ENCODE measurements at regions not wholly inside any gene's neighbourhood (a gene's known extent, or its start where the extent isn't known, plus 50 kb on each side); places are given as distances from the start of the nearest gene placed in this dataset.

- Histone ChIP-seq H3K18ac (ENCODE audit: low read length) (no peak overlapping the region), H3K4me3 (ENCODE audit: low read length in 2 of 2) (no peak overlapping the region), H2BK5ac (ENCODE audit: low read length) (no peak overlapping the region), H2AFZ (ENCODE audit: low read length) (no peak overlapping the region), H2BK120ac (ENCODE audit: low read depth, low read length) (no peak overlapping the region), H3K9ac (ENCODE audit: low read depth, low read length, poor library complexity) (no peak overlapping the region), H3K4me2 (ENCODE audit: insufficient read depth, low read length, poor library complexity, severe bottlenecking) (no peak overlapping the region), H3K14ac (ENCODE audit: low read length) (no peak overlapping the region), H2BK12ac (ENCODE audit: low read length) (no peak overlapping the region), H3K79me1 (ENCODE audit: low read depth, low read length) (no peaks in the 10 kb centered on the region), H3K4ac (ENCODE audit: low read length) (no peak overlapping the region), H3K9me3 (replicated peaks in 1 of 2; ENCODE audit: control insufficient read depth in 2 of 2, insufficient read depth in 1 of 2, low read depth in 1 of 2, low read length in 2 of 2) (no peaks in the 10 kb centered on the region), H4K91ac (ENCODE audit: low read depth, low read length, poor library complexity) (no peak overlapping the region), H2AK5ac (ENCODE audit: low read depth, low read length) (no peak overlapping the region), H3K23ac (ENCODE audit: low read depth, low read length, poor library complexity) (no peak overlapping the region), H3K4me1 (ENCODE audit: control insufficient read depth in 2 of 2, insufficient read depth in 1 of 2, low read depth in 1 of 2, low read length in 2 of 2) (peaks cover 0 to 2% of the 10 kb centered on the region in 2 donors), H4K8ac (ENCODE audit: low read depth, low read length) (no peak overlapping the region), H3K36me3 (replicated peaks in 1 of 2; ENCODE audit: control insufficient read depth in 2 of 2, insufficient read depth in 2 of 2, low read length in 2 of 2) (no peaks in the 10 kb centered on the region), H2BK15ac (ENCODE audit: low read length) (no peak overlapping the region), H3K27me3 (ENCODE audit: control insufficient read depth in 3 of 3, insufficient read depth in 3 of 3, low read depth in 1 of 3, low read length in 3 of 3) (no peaks in the 10 kb centered on the region), H3K27ac (replicated peaks; ENCODE audit: low read length) (no peak overlapping the region)
- DNase-seq (ENCODE audit: low spot score): no peak
- no CpG with 5 or more reads among the region's 1 CpG for WGBS, 2 donors (ENCODE audit: extremely low coverage in 2 of 2, insufficient read length in 2 of 2, insufficient replicate concordance in 1 of 2)
Measured at GRCh38 chr9:103942651-103943050, 151.5 kb upstream of the SMC2 start.

GRCh38 chr9:103949096-103949495, 145.0 kb upstream of the SMC2 start:
- Histone ChIP-seq H3K4me2 (ENCODE audit: insufficient read depth, low read length, poor library complexity, severe bottlenecking) (no peak overlapping the region), H2BK12ac (ENCODE audit: low read length) (no peak overlapping the region), H3K9ac (ENCODE audit: low read depth, low read length, poor library complexity) (no peak overlapping the region), H3K9me3 (replicated peaks in 1 of 2; ENCODE audit: control insufficient read depth in 2 of 2, insufficient read depth in 1 of 2, low read depth in 1 of 2, low read length in 2 of 2) (no peaks in the 10 kb centered on the region), H2AFZ (ENCODE audit: low read length) (no peak overlapping the region), H3K79me1 (ENCODE audit: low read depth, low read length) (no peaks in the 10 kb centered on the region), H2BK120ac (ENCODE audit: low read depth, low read length) (no peak overlapping the region), H3K27ac (replicated peaks; ENCODE audit: low read length) (no peak overlapping the region), H3K4me1 (ENCODE audit: control insufficient read depth in 2 of 2, insufficient read depth in 1 of 2, low read depth in 1 of 2, low read length in 2 of 2) (no peaks in the 10 kb centered on the region), H3K36me3 (replicated peaks in 1 of 2; ENCODE audit: control insufficient read depth in 2 of 2, insufficient read depth in 2 of 2, low read length in 2 of 2) (no peaks in the 10 kb centered on the region), H3K18ac (ENCODE audit: low read length) (no peak overlapping the region), H3K4me3 (ENCODE audit: low read length in 2 of 2) (no peak overlapping the region), H4K91ac (ENCODE audit: low read depth, low read length, poor library complexity) (no peak overlapping the region), H3K27me3 (ENCODE audit: control insufficient read depth in 3 of 3, insufficient read depth in 3 of 3, low read depth in 1 of 3, low read length in 3 of 3) (no peaks in the 10 kb centered on the region), H3K4ac (ENCODE audit: low read length) (no peak overlapping the region), H4K8ac (ENCODE audit: low read depth, low read length) (no peak overlapping the region), H2AK5ac (ENCODE audit: low read depth, low read length) (no peak overlapping the region), H2BK15ac (ENCODE audit: low read length) (no peak overlapping the region), H3K14ac (ENCODE audit: low read length) (no peak overlapping the region), H2BK5ac (ENCODE audit: low read length) (no peak overlapping the region), H3K23ac (ENCODE audit: low read depth, low read length, poor library complexity) (no peak overlapping the region)
- DNase-seq (ENCODE audit: low spot score): no peak

GRCh38 chr9:103977163-103977562, 116.9 kb upstream of the SMC2 start:
- no peak overlapping the region for H3K23ac ChIP-seq (ENCODE audit: low read depth, low read length, poor library complexity)
- no peak overlapping the region for H4K91ac ChIP-seq (ENCODE audit: low read depth, low read length, poor library complexity)
- no peak overlapping the region for H2BK12ac ChIP-seq (ENCODE audit: low read length)
- H3K79me1 ChIP-seq (ENCODE audit: low read depth, low read length): no peaks in the 10 kb centered on the region
- no peak overlapping the region for H3K4ac ChIP-seq (ENCODE audit: low read length)
- H2BK120ac ChIP-seq (ENCODE audit: low read depth, low read length): no peak overlapping the region
- WGBS, 2 donors (ENCODE audit: extremely low coverage in 2 of 2, insufficient read length in 2 of 2, insufficient replicate concordance in 1 of 2): no CpG with 5 or more reads among the region's 3 CpGs
- H4K8ac ChIP-seq (ENCODE audit: low read depth, low read length): no peak overlapping the region
- no peaks in the 10 kb centered on the region for H3K27me3 ChIP-seq (ENCODE audit: control insufficient read depth in 3 of 3, insufficient read depth in 3 of 3, low read depth in 1 of 3, low read length in 3 of 3)
- no peaks in the 10 kb centered on the region for H3K36me3 ChIP-seq (replicated peaks in 1 of 2; ENCODE audit: control insufficient read depth in 2 of 2, insufficient read depth in 2 of 2, low read length in 2 of 2)
- no peak overlapping the region for H3K27ac ChIP-seq (replicated peaks; ENCODE audit: low read length)
- H3K9ac ChIP-seq (ENCODE audit: low read depth, low read length, poor library complexity): no peak overlapping the region
- H3K9me3 ChIP-seq (replicated peaks in 1 of 2; ENCODE audit: control insufficient read depth in 2 of 2, insufficient read depth in 1 of 2, low read depth in 1 of 2, low read length in 2 of 2): no peaks in the 10 kb centered on the region
- H3K4me1 ChIP-seq (ENCODE audit: control insufficient read depth in 2 of 2, insufficient read depth in 1 of 2, low read depth in 1 of 2, low read length in 2 of 2): no peaks in the 10 kb centered on the region
- no peak overlapping the region for H3K4me3 ChIP-seq (ENCODE audit: low read length in 2 of 2)
- H2AFZ ChIP-seq (ENCODE audit: low read length): no peak overlapping the region
- H2AK5ac ChIP-seq (ENCODE audit: low read depth, low read length): no peak overlapping the region
- H3K18ac ChIP-seq (ENCODE audit: low read length): no peak overlapping the region
- no peak overlapping the region for H3K4me2 ChIP-seq (ENCODE audit: insufficient read depth, low read length, poor library complexity, severe bottlenecking)
- no peak for DNase-seq (ENCODE audit: low spot score)
- no peak overlapping the region for H2BK5ac ChIP-seq (ENCODE audit: low read length)
- no peak overlapping the region for H2BK15ac ChIP-seq (ENCODE audit: low read length)
- H3K14ac ChIP-seq (ENCODE audit: low read length): no peak overlapping the region

GRCh38 chr9:103978396-103978795, 115.7 kb upstream of the SMC2 start:
- no peak overlapping the region for H3K4ac ChIP-seq (ENCODE audit: low read length)
- no peak overlapping the region for H3K4me2 ChIP-seq (ENCODE audit: insufficient read depth, low read length, poor library complexity, severe bottlenecking)
- H2BK120ac ChIP-seq (ENCODE audit: low read depth, low read length): no peak overlapping the region
- H3K14ac ChIP-seq (ENCODE audit: low read length): no peak overlapping the region
- no peak overlapping the region for H2AK5ac ChIP-seq (ENCODE audit: low read depth, low read length)
- no peaks in the 10 kb centered on the region for H3K36me3 ChIP-seq (replicated peaks in 1 of 2; ENCODE audit: control insufficient read depth in 2 of 2, insufficient read depth in 2 of 2, low read length in 2 of 2)
- H4K91ac ChIP-seq (ENCODE audit: low read depth, low read length, poor library complexity): no peak overlapping the region
- H3K18ac ChIP-seq (ENCODE audit: low read length): no peak overlapping the region
- no peak overlapping the region for H3K27ac ChIP-seq (replicated peaks; ENCODE audit: low read length)
- no peak overlapping the region for H3K4me3 ChIP-seq (ENCODE audit: low read length in 2 of 2)
- no peaks in the 10 kb centered on the region for H3K27me3 ChIP-seq (ENCODE audit: control insufficient read depth in 3 of 3, insufficient read depth in 3 of 3, low read depth in 1 of 3, low read length in 3 of 3)
- DNase-seq (ENCODE audit: low spot score): no peak
- no peak overlapping the region for H2BK15ac ChIP-seq (ENCODE audit: low read length)
- H3K4me1 ChIP-seq (ENCODE audit: control insufficient read depth in 2 of 2, insufficient read depth in 1 of 2, low read depth in 1 of 2, low read length in 2 of 2): no peaks in the 10 kb centered on the region
- no peak overlapping the region for H2AFZ ChIP-seq (ENCODE audit: low read length)
- H4K8ac ChIP-seq (ENCODE audit: low read depth, low read length): no peak overlapping the region
- H3K23ac ChIP-seq (ENCODE audit: low read depth, low read length, poor library complexity): no peak overlapping the region
- H2BK5ac ChIP-seq (ENCODE audit: low read length): no peak overlapping the region
- H2BK12ac ChIP-seq (ENCODE audit: low read length): no peak overlapping the region
- H3K79me1 ChIP-seq (ENCODE audit: low read depth, low read length): no peaks in the 10 kb centered on the region
- no peaks in the 10 kb centered on the region for H3K9me3 ChIP-seq (replicated peaks in 1 of 2; ENCODE audit: control insufficient read depth in 2 of 2, insufficient read depth in 1 of 2, low read depth in 1 of 2, low read length in 2 of 2)
- H3K9ac ChIP-seq (ENCODE audit: low read depth, low read length, poor library complexity): no peak overlapping the region
